Activated naive CD8-positive, alpha-beta T cell treated with anti-CD3 and anti-CD28 coated beads for 36 hours (primary cell): ENCODE measurements at regions not wholly inside any gene's neighbourhood (a gene's known extent, or its start where the extent isn't known, plus 50 kb on each side); places are given as distances from the start of the nearest gene placed in this dataset.

Experiments
- DNase-seq: peaks from one replicate; pipeline ENCODE4 v3.0.0; 2021
- H3K27ac Mint-ChIP-seq: one replicate; pipeline ENCODE4 v1.8.0; 2022; ENCODE audit warnings: mild to moderate bottlenecking, moderate library complexity, mixed read lengths
- H3K27me3 Mint-ChIP-seq: one replicate; pipeline ENCODE4 v1.8.0; 2022; ENCODE audit warnings: mild to moderate bottlenecking, mixed read lengths
- H3K36me3 Mint-ChIP-seq: one replicate; pipeline ENCODE4 v1.8.0; 2021; ENCODE audit warnings: mild to moderate bottlenecking, mixed read lengths
- H3K4me1 Mint-ChIP-seq: one replicate; pipeline ENCODE4 v1.8.0; 2021; ENCODE audit warnings: mixed read lengths
- H3K4me3 Mint-ChIP-seq: one replicate; pipeline ENCODE4 v1.8.0; 2022; ENCODE audit warnings: mild to moderate bottlenecking, moderate library complexity, mixed read lengths
- H3K9me3 Mint-ChIP-seq: one replicate; pipeline ENCODE4 v1.8.0; 2022; ENCODE audit warnings: mixed read lengths

DNA sequence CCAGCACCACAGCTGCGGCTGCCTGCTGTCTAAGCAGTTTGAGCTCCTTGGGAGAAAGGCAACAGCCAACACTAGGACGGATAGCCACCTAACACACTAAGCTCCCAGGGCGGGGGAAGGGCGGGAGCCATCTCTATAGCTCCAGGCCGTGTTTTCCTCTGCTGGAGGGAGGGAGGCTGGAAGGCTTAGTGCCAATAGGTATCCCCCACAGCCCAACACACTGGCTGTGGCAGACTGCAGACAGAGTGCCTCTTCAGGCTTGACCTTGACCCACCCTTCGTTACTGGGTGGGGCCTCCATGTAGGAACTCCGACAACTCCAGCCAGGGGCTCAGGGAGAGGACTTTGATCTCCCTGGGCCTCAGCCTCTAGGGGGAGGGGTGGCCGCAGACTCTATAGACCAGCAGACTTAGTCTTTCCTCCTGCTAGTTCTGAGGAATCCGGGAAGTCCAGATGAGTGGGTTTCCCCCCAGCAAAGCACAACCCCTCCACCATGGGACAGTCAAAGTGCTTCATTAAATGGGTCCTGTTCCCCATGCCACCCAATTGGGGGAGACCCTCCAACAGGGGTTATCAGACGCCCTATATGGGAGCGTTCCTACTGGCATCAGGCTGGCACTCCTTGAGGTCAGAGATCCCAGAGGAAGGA lies 314.4 kb upstream of the MKI67 start:
- DNase-seq = no peak
- no peaks in the 10 kb centered on the region for H3K9me3 Mint-ChIP-seq
- H3K4me1 Mint-ChIP-seq = no peaks in the 10 kb centered on the region
- H3K4me3 Mint-ChIP-seq = no peak overlapping the region
- H3K27me3 Mint-ChIP-seq = peaks cover 15% of the 10 kb centered on the region
- H3K36me3 Mint-ChIP-seq = no peaks in the 10 kb centered on the region
- H3K27ac Mint-ChIP-seq = no peak overlapping the region

DNA sequence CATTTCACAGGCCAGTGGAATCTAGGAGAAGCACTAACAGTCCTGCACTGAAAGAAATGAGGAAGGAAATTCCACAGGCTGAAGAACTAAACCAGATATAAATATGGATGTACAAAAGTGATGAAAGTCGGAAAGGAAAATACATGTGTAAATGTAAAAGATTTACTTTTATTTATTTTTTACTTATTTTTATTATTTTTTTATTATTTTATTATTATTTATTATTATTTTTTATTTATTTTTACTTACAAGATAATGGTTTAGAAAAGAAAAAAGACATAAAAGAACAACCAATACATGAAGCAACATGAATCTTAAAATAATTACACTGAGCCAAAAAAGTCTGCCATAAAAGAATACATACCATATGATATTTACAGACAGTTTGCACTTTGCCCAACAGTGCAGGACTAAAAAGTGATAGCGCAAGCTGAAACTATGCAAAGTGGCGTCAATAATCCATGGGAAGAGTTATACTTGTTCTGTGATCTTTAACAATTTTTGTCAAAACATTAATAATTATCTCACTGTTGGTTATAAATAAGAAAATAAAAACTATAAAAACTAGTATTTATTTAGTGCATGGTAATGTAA lies 317.8 kb upstream of the MKI67 start:
- Mint-ChIP-seq H3K36me3 (no peaks in the 10 kb centered on the region), H3K27me3 (no peaks in the 10 kb centered on the region)

DNA sequence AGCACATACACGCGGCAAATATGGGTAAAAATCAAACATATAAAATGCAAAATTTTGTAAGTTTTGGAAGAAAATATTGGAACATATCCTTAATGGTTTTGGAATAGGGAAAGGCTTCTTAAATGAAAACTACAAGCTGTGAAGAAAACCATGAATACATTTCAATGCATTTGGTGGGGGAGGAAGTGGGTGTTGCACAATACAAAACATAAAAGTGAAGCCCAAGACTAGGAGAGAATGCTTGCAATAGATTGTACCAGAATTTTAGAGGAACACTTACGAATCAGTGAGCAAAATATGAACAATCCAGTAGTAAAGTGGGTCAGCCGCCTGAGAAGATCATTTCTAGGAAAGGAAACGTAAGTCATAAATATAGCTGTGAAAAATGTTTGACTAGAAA lies 322.6 kb upstream of the MKI67 start:
- Mint-ChIP-seq H3K36me3 (no peaks in the 10 kb centered on the region), H3K4me1 (no peaks in the 10 kb centered on the region), H3K27ac (no peak overlapping the region), H3K4me3 (no peak overlapping the region), H3K27me3 (no peaks in the 10 kb centered on the region), H3K9me3 (no peaks in the 10 kb centered on the region)
- DNase-seq = no peak

More for the DNA sequence above, 317.8 kb upstream of the MKI67 start:
- H3K27ac Mint-ChIP-seq = no peak overlapping the region
- no peak for DNase-seq
- no peaks in the 10 kb centered on the region for H3K9me3 Mint-ChIP-seq
- no peak overlapping the region for H3K4me3 Mint-ChIP-seq
- no peaks in the 10 kb centered on the region for H3K4me1 Mint-ChIP-seq

DNA sequence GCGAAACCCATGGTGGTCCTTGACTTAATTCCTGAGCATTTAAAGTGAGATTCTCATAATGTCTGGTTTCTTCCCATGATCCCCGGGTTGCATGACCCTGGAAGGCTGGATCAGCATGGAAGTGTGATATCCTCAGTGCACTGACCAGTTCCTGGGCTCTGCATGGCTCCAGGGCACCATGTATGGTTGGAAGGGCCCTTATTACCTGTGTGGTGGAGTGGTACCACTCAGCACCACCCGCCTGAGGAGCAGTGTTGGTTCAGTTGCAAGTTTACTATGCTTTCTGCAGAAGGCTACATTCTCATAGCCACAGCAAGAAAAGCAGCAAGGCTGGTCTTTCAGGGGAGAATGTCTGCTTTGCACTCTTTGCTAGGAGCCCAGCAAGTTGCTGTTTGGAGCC lies 325.7 kb upstream of the MKI67 start:
- H3K27me3 Mint-ChIP-seq = no peaks in the 10 kb centered on the region
- no peak overlapping the region for H3K4me3 Mint-ChIP-seq
- no peaks in the 10 kb centered on the region for H3K4me1 Mint-ChIP-seq

DNA sequence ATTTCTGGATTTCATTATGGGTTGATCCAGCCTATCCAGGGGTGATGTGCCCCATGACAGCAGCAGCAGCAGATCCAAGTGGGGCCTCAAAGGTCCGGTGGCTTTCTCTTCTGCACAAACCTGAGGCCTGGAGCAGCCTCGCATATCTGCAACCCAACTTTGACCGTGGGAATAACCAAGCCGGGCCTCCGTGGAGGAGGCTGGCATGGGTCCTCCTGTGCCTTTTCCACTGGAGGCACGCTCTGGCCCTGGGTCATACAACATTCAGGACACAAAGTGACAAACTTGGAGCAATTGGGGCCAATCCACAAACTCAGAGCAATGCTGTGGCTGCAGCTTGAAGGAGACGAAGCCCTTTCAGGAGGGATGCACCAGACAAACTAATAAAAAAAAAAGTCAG lies 330.0 kb upstream of the MKI67 start:
- H3K27ac Mint-ChIP-seq = no peak overlapping the region
- H3K27me3 Mint-ChIP-seq = no peaks in the 10 kb centered on the region
- H3K36me3 Mint-ChIP-seq = no peaks in the 10 kb centered on the region
- no peaks in the 10 kb centered on the region for H3K9me3 Mint-ChIP-seq
- H3K4me3 Mint-ChIP-seq = no peak overlapping the region
- no peak for DNase-seq
- no peaks in the 10 kb centered on the region for H3K4me1 Mint-ChIP-seq

More for the DNA sequence above, 325.7 kb upstream of the MKI67 start:
- H3K27ac Mint-ChIP-seq = no peak overlapping the region
- no peaks in the 10 kb centered on the region for H3K36me3 Mint-ChIP-seq
- no peaks in the 10 kb centered on the region for H3K9me3 Mint-ChIP-seq
- no peak for DNase-seq

DNA sequence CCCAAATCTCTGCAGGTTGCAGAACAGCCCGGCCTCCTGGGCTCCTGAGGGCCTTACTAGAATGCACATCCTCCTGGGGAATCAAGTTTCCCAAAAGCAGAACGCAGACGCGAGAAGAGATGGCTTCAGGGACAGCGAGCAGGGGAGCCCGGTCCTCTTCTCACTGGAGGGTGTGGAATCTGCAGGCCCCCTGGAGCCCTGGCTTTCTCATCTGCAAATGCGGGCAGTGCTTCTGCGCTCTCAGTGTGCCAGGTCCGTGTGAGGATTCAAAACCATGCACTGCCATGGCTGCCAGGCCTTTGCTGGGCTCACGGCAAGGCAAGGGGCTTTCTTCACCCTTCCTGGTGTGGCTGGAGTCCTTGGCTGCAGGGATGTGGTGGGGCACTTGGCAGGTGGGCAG lies 330.9 kb upstream of the MKI67 start:
- no peaks in the 10 kb centered on the region for H3K36me3 Mint-ChIP-seq
- DNase-seq = no peak
- H3K9me3 Mint-ChIP-seq = no peaks in the 10 kb centered on the region
- no peaks in the 10 kb centered on the region for H3K27me3 Mint-ChIP-seq
- no peak overlapping the region for H3K4me3 Mint-ChIP-seq
- no peaks in the 10 kb centered on the region for H3K4me1 Mint-ChIP-seq
- H3K27ac Mint-ChIP-seq = no peak overlapping the region

DNA sequence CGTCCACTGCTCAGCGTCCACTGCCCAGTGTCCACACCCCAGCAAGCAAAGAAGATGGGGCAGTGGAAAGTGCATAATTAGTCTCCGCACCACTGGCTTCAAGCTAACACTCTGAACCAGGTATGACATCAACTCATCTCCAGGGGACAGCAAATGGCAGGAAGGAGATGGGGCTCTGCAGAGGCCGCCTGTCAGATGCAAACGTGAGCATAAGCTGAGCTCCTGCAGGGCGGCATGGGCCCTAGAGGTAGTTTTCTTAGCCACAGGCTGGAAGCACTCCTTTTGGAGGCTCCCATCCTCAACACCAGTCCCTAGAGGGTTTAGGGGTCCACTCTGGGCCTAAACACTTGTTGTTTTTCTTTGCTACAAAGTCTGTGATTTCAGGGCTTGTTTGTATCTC lies 335.8 kb upstream of the MKI67 start:
- Mint-ChIP-seq H3K9me3 (peaks cover 3% of the 10 kb centered on the region), H3K36me3 (no peaks in the 10 kb centered on the region), H3K27me3 (peaks cover 4% of the 10 kb centered on the region), H3K4me1 (no peaks in the 10 kb centered on the region), H3K27ac (no peak overlapping the region), H3K4me3 (no peak overlapping the region)
- no peak for DNase-seq

DNA sequence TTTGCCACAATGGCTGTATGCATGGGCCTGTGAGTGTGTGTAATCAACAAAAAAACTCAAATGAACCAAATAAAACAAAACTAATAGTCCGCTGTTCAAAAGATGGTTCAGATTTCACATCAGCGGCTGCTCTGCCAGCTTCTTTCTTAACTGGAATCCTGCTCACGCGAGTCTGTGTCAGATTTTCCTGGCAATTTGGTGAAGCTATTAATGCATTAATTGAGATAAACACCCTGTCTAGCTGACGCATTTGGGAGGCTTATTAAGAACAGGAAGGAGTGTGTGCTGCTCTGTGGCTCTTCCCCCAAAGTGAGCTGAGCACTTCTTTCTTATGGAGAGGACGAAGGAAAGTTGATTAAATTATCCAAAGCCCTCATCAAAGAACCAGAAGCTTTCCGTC lies 336.6 kb upstream of the MKI67 start:
- Mint-ChIP-seq H3K27me3 (peaks cover 4% of the 10 kb centered on the region), H3K4me3 (no peak overlapping the region), H3K4me1 (no peaks in the 10 kb centered on the region), H3K9me3 (peaks cover 3% of the 10 kb centered on the region), H3K27ac (no peak overlapping the region), H3K36me3 (no peaks in the 10 kb centered on the region)
- no peak for DNase-seq

DNA sequence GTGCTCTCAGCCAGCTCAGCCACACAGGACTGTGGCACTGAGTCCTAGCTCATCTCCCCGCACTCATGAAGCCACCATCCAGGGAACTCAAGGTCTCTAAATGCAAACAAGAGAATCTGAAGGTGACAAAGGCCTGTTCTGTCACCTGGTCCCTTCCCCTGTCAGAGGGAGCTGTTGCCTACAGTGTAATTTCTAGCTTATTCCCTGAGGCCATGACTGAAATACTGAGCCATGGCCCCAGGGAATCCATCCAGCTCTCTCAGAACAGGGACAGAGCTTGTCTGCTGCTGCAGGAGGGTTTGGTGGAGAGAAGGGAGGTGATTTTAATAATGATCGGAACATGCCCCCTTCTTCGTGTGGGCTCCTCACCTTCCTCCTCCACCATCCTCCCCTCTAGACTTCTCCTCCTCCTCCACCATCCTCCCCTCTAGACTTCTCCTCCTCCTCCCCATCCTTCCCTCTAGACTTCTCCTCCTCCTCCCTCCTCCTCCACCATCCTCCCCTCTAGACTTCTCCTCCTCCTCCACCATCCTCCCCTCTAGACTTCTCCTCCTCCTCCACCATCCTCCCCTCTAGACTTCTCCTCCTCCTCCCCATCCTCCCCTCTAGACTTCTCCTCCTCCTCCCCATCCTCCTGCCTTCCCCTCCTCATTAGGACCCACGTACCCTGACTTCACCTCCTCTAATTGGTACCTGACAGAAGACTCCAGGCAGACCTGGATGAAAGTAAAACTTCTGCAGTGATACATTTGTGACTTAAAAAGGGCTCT lies 338.0 kb upstream of the MKI67 start:
- Mint-ChIP-seq H3K4me3 (no peak overlapping the region), H3K9me3 (peaks cover 3% of the 10 kb centered on the region), H3K27me3 (peaks cover 4% of the 10 kb centered on the region), H3K4me1 (no peaks in the 10 kb centered on the region), H3K27ac (no peak overlapping the region), H3K36me3 (no peaks in the 10 kb centered on the region)
- DNase-seq = no peak

DNA sequence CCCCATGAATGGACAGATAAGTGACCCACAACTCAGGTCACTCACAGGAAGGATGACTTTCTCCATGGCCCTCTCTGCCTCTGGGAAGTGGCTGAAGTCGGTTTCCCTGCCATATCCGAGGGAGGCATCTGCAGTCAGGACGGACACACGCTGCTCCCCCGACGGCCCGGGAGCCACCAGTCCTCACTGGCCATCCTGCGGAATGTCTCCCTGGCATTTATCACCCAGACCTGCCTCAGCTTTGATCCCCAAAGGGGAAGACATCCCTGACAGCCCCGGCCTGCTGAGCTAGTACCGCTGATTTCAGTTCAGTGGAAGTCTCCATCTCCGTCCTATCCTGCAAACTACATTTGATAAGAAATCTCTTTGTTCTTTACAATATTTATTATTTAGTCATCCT lies 339.5 kb upstream of the MKI67 start:
- peaks cover 4% of the 10 kb centered on the region for H3K27me3 Mint-ChIP-seq
- no peak overlapping the region for H3K27ac Mint-ChIP-seq
- no peak for DNase-seq
- no peak overlapping the region for H3K4me3 Mint-ChIP-seq
- peaks cover 3% of the 10 kb centered on the region for H3K9me3 Mint-ChIP-seq
- H3K4me1 Mint-ChIP-seq = no peaks in the 10 kb centered on the region
- H3K36me3 Mint-ChIP-seq = no peaks in the 10 kb centered on the region

DNA sequence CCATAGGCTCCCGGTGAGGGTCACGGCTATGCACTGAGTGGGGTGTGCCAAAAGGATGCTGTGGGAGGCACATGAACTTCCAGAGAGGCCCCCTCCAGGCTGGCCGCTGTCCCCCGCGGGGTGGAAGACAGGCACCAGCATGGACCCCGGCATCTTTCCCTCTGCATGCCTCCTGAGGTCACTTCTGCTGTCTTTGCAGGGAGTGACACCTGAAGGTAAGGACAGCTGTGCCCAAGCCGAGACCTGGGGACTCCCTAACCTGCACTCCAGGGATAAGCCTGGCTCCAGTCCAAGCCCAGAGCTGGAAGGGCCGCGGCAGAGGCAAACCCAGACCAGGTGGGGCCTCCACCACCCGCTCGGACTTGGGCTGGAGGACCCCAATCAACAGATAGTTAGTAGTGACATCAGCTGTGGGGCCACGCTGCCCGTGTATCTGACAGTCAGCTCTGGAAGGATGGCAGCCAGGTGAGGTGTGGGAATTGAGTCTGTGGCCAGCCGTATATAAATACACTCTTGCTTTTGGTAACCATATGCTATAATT lies 340.7 kb upstream of the MKI67 start:
- Mint-ChIP-seq H3K4me3 (no peak overlapping the region), H3K4me1 (no peaks in the 10 kb centered on the region), H3K9me3 (peaks cover 3% of the 10 kb centered on the region), H3K27ac (no peak overlapping the region), H3K27me3 (peaks cover 4% of the 10 kb centered on the region), H3K36me3 (no peaks in the 10 kb centered on the region)
- no peak for DNase-seq

DNA sequence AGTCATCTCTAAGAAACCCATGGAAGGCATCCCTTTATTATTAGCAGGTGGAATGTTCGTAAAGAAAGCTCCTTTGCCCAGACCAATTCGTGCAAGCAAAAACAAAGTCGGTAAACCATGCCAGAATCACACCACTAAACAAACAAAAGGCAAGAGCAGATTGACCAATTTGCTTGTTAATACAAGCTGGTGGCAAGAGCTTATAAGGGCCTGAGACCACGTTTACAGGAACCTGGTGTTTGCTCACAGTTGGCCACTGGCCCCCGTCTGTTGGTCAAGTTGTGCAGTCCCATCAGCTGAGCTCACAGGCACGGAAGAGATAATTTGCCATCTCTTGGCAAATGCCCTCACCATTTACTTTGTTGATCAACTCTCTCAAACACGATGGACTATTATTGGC lies 342.2 kb upstream of the MKI67 start:
- Mint-ChIP-seq H3K27me3 (peaks cover 4% of the 10 kb centered on the region), H3K4me1 (no peaks in the 10 kb centered on the region), H3K27ac (no peak overlapping the region), H3K9me3 (peaks cover 3% of the 10 kb centered on the region), H3K4me3 (no peak overlapping the region), H3K36me3 (no peaks in the 10 kb centered on the region)
- no peak for DNase-seq

DNA sequence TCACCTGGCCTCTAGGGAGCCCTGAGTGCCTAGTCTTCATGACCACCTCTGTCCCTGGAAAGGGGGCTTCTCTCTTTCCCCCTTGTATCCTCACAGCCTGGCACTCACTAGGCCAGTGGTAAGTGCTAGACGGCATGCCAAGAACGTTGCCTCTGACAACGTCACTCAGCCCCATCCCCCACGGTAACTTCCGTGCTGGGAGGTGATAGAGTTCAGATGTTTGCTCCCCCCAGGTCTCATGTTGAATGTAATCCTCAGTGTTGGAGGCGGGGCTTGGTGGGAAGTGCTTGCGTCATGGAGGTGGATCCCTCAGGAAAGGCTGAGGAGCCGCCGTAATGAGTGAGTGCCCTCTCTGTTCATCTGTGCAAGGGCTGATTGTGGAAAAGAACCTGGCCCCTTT lies 343.3 kb upstream of the MKI67 start:
- no peak overlapping the region for H3K27ac Mint-ChIP-seq
- H3K36me3 Mint-ChIP-seq = no peaks in the 10 kb centered on the region
- H3K4me1 Mint-ChIP-seq = no peaks in the 10 kb centered on the region
- peaks cover 4% of the 10 kb centered on the region for H3K27me3 Mint-ChIP-seq
- no peak overlapping the region for H3K4me3 Mint-ChIP-seq
- H3K9me3 Mint-ChIP-seq = peaks cover 1% of the 10 kb centered on the region
- DNase-seq = no peak

DNA sequence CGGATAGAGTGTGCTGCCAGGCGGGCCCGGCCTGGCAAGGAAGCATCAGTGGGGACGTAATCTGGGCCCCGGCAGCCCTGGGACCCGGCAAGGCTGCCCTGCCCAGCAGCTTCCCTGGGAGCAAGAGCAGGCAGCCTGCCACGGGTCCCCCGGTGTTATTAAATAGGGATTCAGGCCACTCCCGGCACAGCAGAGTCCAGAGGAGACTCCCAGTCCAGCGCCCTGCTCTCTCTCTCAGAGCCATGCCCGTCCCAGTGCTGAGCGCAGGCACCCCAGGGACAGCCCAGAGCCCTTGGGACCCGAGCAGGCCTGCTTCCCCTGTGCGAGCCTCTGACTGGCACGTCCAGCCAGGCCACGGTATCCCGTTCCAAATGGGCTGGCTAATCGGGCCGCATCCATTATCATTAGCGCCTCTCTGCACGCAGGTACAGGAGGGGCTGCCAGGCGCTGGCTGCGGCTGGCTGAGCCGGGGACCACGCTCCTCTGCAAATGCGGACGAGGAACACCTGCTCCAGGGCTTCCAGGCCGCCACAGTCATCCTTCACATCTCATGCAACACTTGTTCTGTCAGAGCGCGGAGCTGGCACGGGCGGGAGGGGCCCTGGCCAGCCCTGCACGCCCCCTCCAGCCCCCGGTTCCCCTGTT lies 344.2 kb upstream of the MKI67 start:
- Mint-ChIP-seq H3K27me3 (peaks cover 4% of the 10 kb centered on the region), H3K27ac (no peak overlapping the region), H3K4me1 (no peaks in the 10 kb centered on the region), H3K4me3 (no peak overlapping the region), H3K36me3 (no peaks in the 10 kb centered on the region), H3K9me3 (no peaks in the 10 kb centered on the region)
- DNase-seq = no peak

DNA sequence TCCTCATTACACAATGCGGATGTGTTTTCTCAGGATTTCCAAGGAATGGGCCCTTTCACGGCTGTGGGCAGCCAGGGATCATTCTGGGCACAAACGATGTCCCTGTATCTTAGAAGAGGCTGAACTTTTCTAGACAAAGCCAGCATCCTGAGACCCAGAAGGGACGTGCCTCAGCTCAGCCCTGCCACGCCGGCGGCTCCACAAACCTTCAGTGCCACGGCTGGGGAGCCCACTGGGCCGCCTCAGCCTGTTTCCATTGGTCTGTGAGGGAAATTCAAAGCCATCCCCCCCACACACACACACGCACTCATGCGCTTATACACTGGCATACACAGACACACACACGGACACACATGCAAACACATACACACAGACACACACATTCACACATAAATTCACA lies 344.9 kb upstream of the MKI67 start:
- no peaks in the 10 kb centered on the region for H3K4me1 Mint-ChIP-seq
- H3K27ac Mint-ChIP-seq = no peak overlapping the region
- DNase-seq = no peak
- H3K36me3 Mint-ChIP-seq = no peaks in the 10 kb centered on the region
- H3K27me3 Mint-ChIP-seq = peaks cover 3% of the 10 kb centered on the region
- no peaks in the 10 kb centered on the region for H3K9me3 Mint-ChIP-seq
- H3K4me3 Mint-ChIP-seq = no peak overlapping the region
